Upper lobe of left lung (tissue), 6 donors: ENCODE measurements at regions not wholly inside any gene's neighbourhood (a gene's known extent, or its start where the extent isn't known, plus 50 kb on each side); places are given as distances from the start of the nearest gene placed in this dataset.
A peak's percentile ranks its signal among the peaks of the same experiment; 100 is the strongest.

Source experiments
- ATAC-seq, 2 donors: fragments of 200-7000 bp; cut with Tn5 transposase; one replicate each; pipeline ENCODE4 v1.9.1; 2022; ENCODE audit warnings: mild to moderate bottlenecking in 2 of 2, moderate library complexity in 2 of 2; ENCODE audit not compliant: low FRiP score in 2 of 2
- DNase-seq, 2 donors: peaks; one replicate each; pipeline ENCODE4 v3.0.0-alpha.2; 2019 to 2020
- H3K27ac ChIP-seq, 4 donors: fragments of 200-600 bp; sonication (generic); one replicate each; pipeline ENCODE4 v1.5.1; 2016 to 2019
- H3K27me3 ChIP-seq, 4 donors: fragments of 200-600 bp; sonication (generic); one replicate each; pipeline ENCODE4 v1.5.1; 2017 to 2019
- H3K36me3 ChIP-seq, 4 donors: fragments of 200-600 bp; sonication (generic); one replicate each; pipeline ENCODE4 v1.5.1; 2016 to 2019
- H3K4me1 ChIP-seq, 4 donors: fragments of 200-600 bp; sonication (generic); one replicate each; pipeline ENCODE4 v1.5.1; 2018 to 2019
- H3K4me3 ChIP-seq, 4 donors: fragments of 200-600 bp; sonication (generic); one replicate each; pipeline ENCODE4 v1.5.1; 2017 to 2019; ENCODE audit warnings: mild to moderate bottlenecking in 2 of 4, moderate library complexity in 1 of 4
- H3K9me3 ChIP-seq, 4 donors: fragments of 200-600 bp; sonication (generic); one replicate each; pipeline ENCODE4 v1.5.1; 2018 to 2019
- EP300 ChIP-seq, 4 donors: sonication (generic); formaldehyde crosslinking; IDR thresholded peaks; one replicate each; pipeline ENCODE4 v1.5.1; 2017; ENCODE audit warnings: antibody characterized with exemption in 4 of 4, control low read depth in 2 of 4
- POLR2A ChIP-seq, 4 donors: fragments of 450-650 bp; IDR thresholded peaks; one replicate each; pipeline ENCODE4 v1.5.1; 2016 to 2017; ENCODE audit warnings: antibody characterized with exemption in 4 of 4, mild to moderate bottlenecking in 2 of 4
- POLR2AphosphoS5 ChIP-seq, 2 donors: sonication (generic); formaldehyde crosslinking; IDR thresholded peaks; one replicate each; pipeline ENCODE4 v1.5.1; 2017; ENCODE audit warnings: antibody characterized with exemption in 2 of 2
- WGBS, 2 donors: methylation state at CpG; one replicate each; pipeline ENCODE4 v1.1.5; 2017 to 2018; 5-methylcytosine and 5-hydroxymethylcytosine counted together
- TF ChIP-seq, protein P1 (sequence below), 6 experiments: fragments of 450-650 bp in 4 of 6; fragments of 200-600 bp in 2 of 6; sonication (generic) in 2 of 6; IDR thresholded peaks; one replicate each; pipeline ENCODE4 v1.5.1; 2016 to 2019; ENCODE audit warnings: antibody characterized with exemption in 6 of 6
- donor health status: DM: no; HTN: no; CAD: no; lungs with moderate emphysema.
- donor health status: DM: no; HTN: yes; CAD: no; lungs with severe emphysema.

DNA sequence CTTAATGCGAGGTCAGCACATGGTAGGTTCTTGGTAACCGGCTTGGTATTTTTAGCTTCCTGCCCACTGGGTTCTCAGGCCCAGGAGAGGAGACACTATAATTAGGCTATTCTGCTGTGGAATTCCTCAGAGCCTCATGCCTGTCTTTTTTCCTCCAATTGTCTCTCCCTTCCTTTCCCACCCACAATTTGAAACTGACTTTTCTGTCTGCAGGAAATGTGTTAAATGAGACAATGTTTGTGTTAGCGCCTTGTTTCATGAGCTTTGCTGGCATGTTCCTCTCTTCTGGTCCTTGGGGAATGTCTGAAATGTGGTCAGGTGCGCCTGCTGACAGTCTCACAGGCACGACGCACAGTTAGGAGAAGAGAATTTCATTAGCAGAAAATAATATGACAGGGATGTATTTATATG is 223.6 kb upstream of the CTNNB1 start:
- peak overlapping the region in 3 of 4 donors; percentile 4 to 35 (median 7) for H3K27ac ChIP-seq
- H3K4me1 ChIP-seq, result peaks cover 23 to 32% (median 28%) of the 10 kb centered on the region in 4 donors
- DNase-seq, result no peak
- no peak overlapping the region for H3K4me3 ChIP-seq
- WGBS, 2 donors, result 57% methylated on average over 6 of the region's 6 CpGs
- H3K27me3 ChIP-seq, result no peaks in the 10 kb centered on the region
- no peaks in the 10 kb centered on the region for H3K36me3 ChIP-seq
- no peaks in the 10 kb centered on the region for H3K9me3 ChIP-seq
- TF ChIP-seq EP300 (IDR thresholded peaks at IDR 0.05) (no peak), POLR2AphosphoS5 (IDR thresholded peaks at IDR 0.05) (peak in 1 of 2 donors; percentile 5)
- no peak for ATAC-seq

DNA sequence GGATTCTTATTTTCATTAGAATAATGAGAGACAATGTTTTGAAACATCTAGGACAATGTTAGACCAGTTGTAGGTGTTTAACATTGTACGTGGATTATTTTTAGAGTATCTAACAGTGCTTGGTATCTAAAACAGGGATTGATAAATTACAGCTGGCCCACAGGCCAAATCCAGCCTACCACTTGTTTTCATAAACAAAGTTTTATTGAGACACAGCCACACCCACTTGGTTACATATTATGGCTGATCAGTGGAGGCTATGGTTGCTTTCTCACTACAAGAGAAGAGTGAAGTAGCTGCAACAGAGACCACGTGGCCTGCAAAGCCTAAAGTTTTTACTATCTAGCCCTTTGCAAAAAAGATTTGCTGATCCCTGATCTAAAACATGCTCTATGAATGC is 223.1 kb upstream of the CTNNB1 start:
- Histone ChIP-seq H3K27me3 (no peaks in the 10 kb centered on the region), H3K4me3 (no peak overlapping the region), H3K27ac (peak overlapping the region in 1 of 4 donors; percentile 4), H3K36me3 (no peaks in the 10 kb centered on the region), H3K9me3 (no peaks in the 10 kb centered on the region), H3K4me1 (peaks cover 17 to 27% (median 23%) of the 10 kb centered on the region in 4 donors)
- TF ChIP-seq POLR2A (IDR thresholded peaks at IDR 0.05) (no peak), POLR2AphosphoS5 (IDR thresholded peaks at IDR 0.05) (no peak), EP300 (IDR thresholded peaks at IDR 0.05) (no peak)
- TF ChIP-seq, protein P1, sequence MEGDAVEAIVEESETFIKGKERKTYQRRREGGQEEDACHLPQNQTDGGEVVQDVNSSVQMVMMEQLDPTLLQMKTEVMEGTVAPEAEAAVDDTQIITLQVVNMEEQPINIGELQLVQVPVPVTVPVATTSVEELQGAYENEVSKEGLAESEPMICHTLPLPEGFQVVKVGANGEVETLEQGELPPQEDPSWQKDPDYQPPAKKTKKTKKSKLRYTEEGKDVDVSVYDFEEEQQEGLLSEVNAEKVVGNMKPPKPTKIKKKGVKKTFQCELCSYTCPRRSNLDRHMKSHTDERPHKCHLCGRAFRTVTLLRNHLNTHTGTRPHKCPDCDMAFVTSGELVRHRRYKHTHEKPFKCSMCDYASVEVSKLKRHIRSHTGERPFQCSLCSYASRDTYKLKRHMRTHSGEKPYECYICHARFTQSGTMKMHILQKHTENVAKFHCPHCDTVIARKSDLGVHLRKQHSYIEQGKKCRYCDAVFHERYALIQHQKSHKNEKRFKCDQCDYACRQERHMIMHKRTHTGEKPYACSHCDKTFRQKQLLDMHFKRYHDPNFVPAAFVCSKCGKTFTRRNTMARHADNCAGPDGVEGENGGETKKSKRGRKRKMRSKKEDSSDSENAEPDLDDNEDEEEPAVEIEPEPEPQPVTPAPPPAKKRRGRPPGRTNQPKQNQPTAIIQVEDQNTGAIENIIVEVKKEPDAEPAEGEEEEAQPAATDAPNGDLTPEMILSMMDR (IDR thresholded peaks at IDR 0.05), result no peak
- no peak for ATAC-seq
- DNase-seq, result no peak
- 60 to 80% methylated on average over 2 of the region's 2 CpGs for WGBS, 2 donors

DNA sequence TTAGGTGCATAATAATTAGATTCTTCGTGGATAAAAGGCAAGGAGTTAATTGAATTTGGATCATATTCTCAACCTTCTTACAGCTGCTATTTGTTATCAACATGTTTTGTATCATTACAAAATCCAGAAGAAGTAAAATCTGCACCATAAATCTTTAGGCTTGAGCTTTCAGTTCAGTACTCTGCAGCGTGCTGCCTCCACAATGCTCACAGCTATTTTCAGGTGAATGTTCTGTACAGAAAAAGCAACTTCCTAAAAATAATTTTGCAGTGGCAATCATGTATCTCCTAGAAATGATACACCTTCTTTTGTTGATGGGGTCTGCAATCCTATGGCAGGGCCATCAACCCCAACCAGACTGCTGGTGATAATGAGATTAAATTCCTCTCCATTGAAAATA is 220.9 kb upstream of the CTNNB1 start:
- TF ChIP-seq POLR2A (IDR thresholded peaks at IDR 0.05), result no peak
- TF ChIP-seq, protein P1 (IDR thresholded peaks at IDR 0.05), result no peak
- no peak for TF ChIP-seq EP300 (IDR thresholded peaks at IDR 0.05)
- TF ChIP-seq POLR2AphosphoS5 (IDR thresholded peaks at IDR 0.05), result no peak

DNA sequence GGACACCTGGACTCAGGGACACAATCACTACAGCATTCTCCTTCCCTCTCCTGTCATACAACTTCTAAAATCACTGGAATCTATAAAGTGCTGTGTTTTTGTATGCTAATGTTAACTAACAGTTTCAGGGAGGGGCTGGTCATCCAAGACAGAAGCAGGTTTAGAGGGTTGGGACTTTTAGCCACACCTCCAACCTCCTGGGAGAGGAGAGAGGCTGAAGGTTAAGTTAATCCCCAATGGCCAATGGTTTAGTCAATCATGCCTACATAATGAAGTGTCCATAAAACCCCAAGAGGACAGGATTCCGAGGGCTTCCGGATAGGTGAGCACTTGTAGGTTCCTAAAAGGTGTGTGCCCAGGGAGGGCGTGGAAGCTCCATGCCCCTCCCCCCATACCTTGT is 219.3 kb upstream of the CTNNB1 start:
- no peak for ATAC-seq
- no peak for DNase-seq
- H3K4me1 ChIP-seq, result peaks cover 0 to 9% (median 8%) of the 10 kb centered on the region in 4 donors
- H3K4me3 ChIP-seq, result no peak overlapping the region
- 94 to 97% methylated on average over 3 of the region's 3 CpGs for WGBS, 2 donors
- no peaks in the 10 kb centered on the region for H3K36me3 ChIP-seq
- no peak for TF ChIP-seq EP300 (IDR thresholded peaks at IDR 0.05)
- TF ChIP-seq POLR2AphosphoS5 (IDR thresholded peaks at IDR 0.05), result no peak
- TF ChIP-seq, protein P1 (IDR thresholded peaks at IDR 0.05), result no peak
- TF ChIP-seq POLR2A (IDR thresholded peaks at IDR 0.05), result no peak
- H3K9me3 ChIP-seq, result no peaks in the 10 kb centered on the region
- no peaks in the 10 kb centered on the region for H3K27me3 ChIP-seq
- H3K27ac ChIP-seq, result no peak overlapping the region

More for the DNA sequence above, 220.9 kb upstream of the CTNNB1 start:
- H3K4me3 ChIP-seq, result no peak overlapping the region
- peaks cover 0 to 9% (median 9%) of the 10 kb centered on the region in 4 donors for H3K4me1 ChIP-seq
- H3K9me3 ChIP-seq, result no peaks in the 10 kb centered on the region
- H3K27ac ChIP-seq, result no peak overlapping the region
- DNase-seq (no peak), ATAC-seq (no peak)
- 80 to 88% methylated on average over 2 of the region's 2 CpGs for WGBS, 2 donors
- no peaks in the 10 kb centered on the region for H3K36me3 ChIP-seq
- no peaks in the 10 kb centered on the region for H3K27me3 ChIP-seq

DNA sequence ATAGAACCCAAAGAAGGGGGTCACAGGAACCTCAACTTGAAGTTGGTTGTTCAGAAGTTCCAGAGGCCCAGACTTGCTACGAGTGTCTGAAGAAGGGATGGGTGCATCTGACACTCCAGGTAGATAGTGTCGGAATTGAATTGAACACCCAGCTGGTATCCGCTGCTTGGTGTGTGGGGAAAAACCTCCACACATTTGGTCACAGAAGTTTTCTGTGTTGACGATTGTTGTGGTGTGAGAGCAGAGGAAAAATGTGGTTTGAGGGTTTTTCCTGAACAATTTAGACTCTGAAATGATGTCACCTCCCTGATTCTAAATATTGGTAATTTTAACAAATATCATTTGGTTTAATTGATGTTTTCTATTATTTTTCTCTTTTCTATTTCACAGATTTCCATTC is 218.8 kb upstream of the CTNNB1 start:
- DNase-seq (no peak), ATAC-seq (no peak)
- WGBS, 2 donors, result 68 to 75% methylated on average over 4 of the region's 4 CpGs
- no peaks in the 10 kb centered on the region for H3K9me3 ChIP-seq
- TF ChIP-seq POLR2A (IDR thresholded peaks at IDR 0.05), result no peak
- TF ChIP-seq, protein P1 (IDR thresholded peaks at IDR 0.05), result no peak
- no peak for TF ChIP-seq POLR2AphosphoS5 (IDR thresholded peaks at IDR 0.05)
- TF ChIP-seq EP300 (IDR thresholded peaks at IDR 0.05), result no peak
- no peak overlapping the region for H3K4me3 ChIP-seq
- peaks cover 0 to 10% (median 6%) of the 10 kb centered on the region in 4 donors for H3K4me1 ChIP-seq
- H3K27ac ChIP-seq, result no peak overlapping the region
- no peaks in the 10 kb centered on the region for H3K36me3 ChIP-seq
- no peaks in the 10 kb centered on the region for H3K27me3 ChIP-seq
